Astrocyte (in vitro differentiated cells and primary cell): ENCODE measurements at regions not wholly inside any gene's neighbourhood (a gene's known extent, or its start where the extent isn't known, plus 50 kb on each side); places are given as distances from the start of the nearest gene placed in this dataset.

ENCODE experiments used
- CTCF ChIP-seq: IDR thresholded peaks from 2 replicates; pipeline ENCODE4 v1.5.1; 2011; ENCODE audit warnings: low read depth, mild to moderate bottlenecking, inconsistent platforms, low read length, moderate library complexity; ENCODE audit not compliant: insufficient read depth
- EZH2 ChIP-seq: IDR thresholded peaks from 2 replicates; pipeline ENCODE4 v1.6.1; 2012; ENCODE audit warnings: mild to moderate bottlenecking, low read length, inconsistent platforms; ENCODE audit not compliant: insufficient read depth

- no peak for TF ChIP-seq CTCF
- TF ChIP-seq EZH2: no peak
Measured at GRCh38 chr1:37305108-37305507, 169.3 kb upstream of the ZC3H12A start.
